Uterus (tissue), 3 donors: ENCODE measurements at regions not wholly inside any gene's neighbourhood (a gene's known extent, or its start where the extent isn't known, plus 50 kb on each side); places are given as distances from the start of the nearest gene placed in this dataset.

ENCODE experiments used
- DNase-seq, 2 donors: peaks; one replicate each; pipeline ENCODE4 v3.0.0-alpha.2; 2019 to 2020
- H3K27ac ChIP-seq, 2 donors: fragments of 200-600 bp; sonication (generic); 1 replicate in 1 of 2; 2 replicates in 1 of 2; pipeline ENCODE4 v1.5.1; 2016 to 2018
- H3K27me3 ChIP-seq, 2 donors: fragments of 200-600 bp; sonication (generic); one replicate each; pipeline ENCODE4 v1.5.1; 2018 to 2019; ENCODE audit warnings: control low read depth in 1 of 2
- H3K36me3 ChIP-seq, 2 donors: fragments of 200-600 bp; sonication (generic); one replicate each; pipeline ENCODE4 v1.5.1; 2019; ENCODE audit warnings: control low read depth in 1 of 2
- H3K4me1 ChIP-seq, 2 donors: fragments of 200-600 bp; sonication (generic); one replicate each; pipeline ENCODE4 v1.5.1; 2018 to 2019; ENCODE audit warnings: control low read depth in 1 of 2
- H3K4me3 ChIP-seq, 2 donors: fragments of 200-600 bp; sonication (generic); 1 replicate in 1 of 2; 2 replicates in 1 of 2; pipeline ENCODE4 v1.5.1; 2018 to 2019; ENCODE audit warnings: mild to moderate bottlenecking in 1 of 2
- H3K9me3 ChIP-seq, 2 donors: fragments of 200-600 bp; sonication (generic); one replicate each; pipeline ENCODE4 v1.5.1; 2019; ENCODE audit warnings: control low read depth in 1 of 2
- CTCF ChIP-seq, 4 experiments: fragments of 200-600 bp in 2 of 4; fragments of 450-650 bp in 2 of 4; sonication (generic) in 2 of 4; IDR thresholded peaks; one replicate each; pipeline ENCODE4 v1.5.1; 2016 to 2019; ENCODE audit warnings: antibody characterized with exemption in 4 of 4, mild to moderate bottlenecking in 2 of 4, moderate library complexity in 1 of 4
- POLR2A ChIP-seq, 2 donors: fragments of 450-650 bp; IDR thresholded peaks; one replicate each; pipeline ENCODE4 v1.6.1; 2016; ENCODE audit warnings: antibody characterized with exemption in 2 of 2, mild to moderate bottlenecking in 1 of 2, moderate library complexity in 1 of 2
- intact Hi-C: fragments of 100-400 bp; cut with DNase I; formaldehyde crosslinking; loops from one replicate; pipeline ENCODE4 v1.15.1; 2023; ENCODE audit warnings: low total_unique reads
- donor health status: DM: yes; HTN: yes; CAD: no.

- no peak for DNase-seq
- H3K4me3 ChIP-seq = no peak overlapping the region
- intact Hi-C loops = no loop called here
- no peak overlapping the region for H3K27ac ChIP-seq
- TF ChIP-seq POLR2A (IDR thresholded peaks at IDR 0.05) = no peak
- no peak for TF ChIP-seq CTCF (IDR thresholded peaks at IDR 0.05)
- no peaks in the 10 kb centered on the region for H3K4me1 ChIP-seq
- H3K36me3 ChIP-seq = no peaks in the 10 kb centered on the region
- no peaks in the 10 kb centered on the region for H3K9me3 ChIP-seq
- H3K27me3 ChIP-seq = no peaks in the 10 kb centered on the region
Observed at GRCh38 chr6:98310443-98310842, 523.9 kb upstream of the POU3F2 start.

GRCh38 chr6:98323605-98324004 lies 510.8 kb upstream of the POU3F2 start:
- no peak for TF ChIP-seq POLR2A (IDR thresholded peaks at IDR 0.05)
- TF ChIP-seq CTCF (IDR thresholded peaks at IDR 0.05) = no peak
- Histone ChIP-seq H3K4me1 (no peaks in the 10 kb centered on the region), H3K9me3 (no peaks in the 10 kb centered on the region), H3K27me3 (no peaks in the 10 kb centered on the region), H3K27ac (no peak overlapping the region), H3K36me3 (no peaks in the 10 kb centered on the region), H3K4me3 (no peak overlapping the region)
- intact Hi-C loops = no loop called here
- DNase-seq = no peak

- Histone ChIP-seq H3K27ac (no peak overlapping the region), H3K4me1 (no peaks in the 10 kb centered on the region), H3K27me3 (no peaks in the 10 kb centered on the region), H3K4me3 (no peak overlapping the region), H3K36me3 (no peaks in the 10 kb centered on the region), H3K9me3 (no peaks in the 10 kb centered on the region)
- no peak for DNase-seq
- intact Hi-C loops = no loop called here
- no peak for TF ChIP-seq CTCF (IDR thresholded peaks at IDR 0.05)
Observed at GRCh38 chr6:98324446-98324845, 509.9 kb upstream of the POU3F2 start.

- DNase-seq = no peak
- Histone ChIP-seq H3K27ac (no peak overlapping the region), H3K4me1 (no peaks in the 10 kb centered on the region), H3K36me3 (no peaks in the 10 kb centered on the region), H3K27me3 (no peaks in the 10 kb centered on the region), H3K4me3 (no peak overlapping the region), H3K9me3 (no peaks in the 10 kb centered on the region)
- TF ChIP-seq CTCF (IDR thresholded peaks at IDR 0.05) = no peak
- TF ChIP-seq POLR2A (IDR thresholded peaks at IDR 0.05) = no peak
- intact Hi-C loops = no loop called here
Observed at GRCh38 chr6:98325366-98325765, 509.0 kb upstream of the POU3F2 start.

- Histone ChIP-seq H3K36me3 (no peaks in the 10 kb centered on the region), H3K27me3 (peaks cover 0 to 3% of the 10 kb centered on the region in 2 donors), H3K27ac (no peak overlapping the region), H3K9me3 (no peaks in the 10 kb centered on the region), H3K4me3 (no peak overlapping the region), H3K4me1 (no peaks in the 10 kb centered on the region)
- no peak for DNase-seq
- intact Hi-C loops = no loop called here
- TF ChIP-seq CTCF (IDR thresholded peaks at IDR 0.05) = no peak
- no peak for TF ChIP-seq POLR2A (IDR thresholded peaks at IDR 0.05)
Observed at GRCh38 chr6:98333273-98333672, 501.1 kb upstream of the POU3F2 start.
